ENCODE measurements at regions not wholly inside any gene's neighbourhood (a gene's known extent, or its start where the extent isn't known, plus 50 kb on each side); places are given as distances from the start of the nearest gene placed in this dataset.

DNA sequence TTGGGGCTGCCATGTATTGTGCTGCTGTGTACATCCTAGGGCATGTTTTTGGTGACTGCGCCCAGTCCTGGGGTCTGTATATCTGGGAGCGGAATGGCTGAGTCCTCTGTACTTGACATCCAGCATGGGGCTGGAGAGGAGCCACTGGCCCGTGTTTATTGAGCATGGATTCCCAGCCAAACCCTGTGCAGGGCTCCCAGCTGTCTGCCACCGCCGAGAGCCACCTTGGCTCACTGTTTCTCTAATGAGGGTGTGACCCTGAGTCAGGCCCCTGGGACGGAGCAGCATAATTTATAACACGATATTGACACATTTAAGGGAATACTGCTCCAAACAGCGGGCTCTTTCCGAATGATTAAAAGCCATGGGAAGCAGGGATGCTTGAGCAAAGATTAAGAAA, 211.5 kb upstream of the PWP1 start:
- no peak overlapping the region for H3K4me3 ChIP-seq (ENCODE audit: low read depth, low read length)
- TF ChIP-seq, protein P1, sequence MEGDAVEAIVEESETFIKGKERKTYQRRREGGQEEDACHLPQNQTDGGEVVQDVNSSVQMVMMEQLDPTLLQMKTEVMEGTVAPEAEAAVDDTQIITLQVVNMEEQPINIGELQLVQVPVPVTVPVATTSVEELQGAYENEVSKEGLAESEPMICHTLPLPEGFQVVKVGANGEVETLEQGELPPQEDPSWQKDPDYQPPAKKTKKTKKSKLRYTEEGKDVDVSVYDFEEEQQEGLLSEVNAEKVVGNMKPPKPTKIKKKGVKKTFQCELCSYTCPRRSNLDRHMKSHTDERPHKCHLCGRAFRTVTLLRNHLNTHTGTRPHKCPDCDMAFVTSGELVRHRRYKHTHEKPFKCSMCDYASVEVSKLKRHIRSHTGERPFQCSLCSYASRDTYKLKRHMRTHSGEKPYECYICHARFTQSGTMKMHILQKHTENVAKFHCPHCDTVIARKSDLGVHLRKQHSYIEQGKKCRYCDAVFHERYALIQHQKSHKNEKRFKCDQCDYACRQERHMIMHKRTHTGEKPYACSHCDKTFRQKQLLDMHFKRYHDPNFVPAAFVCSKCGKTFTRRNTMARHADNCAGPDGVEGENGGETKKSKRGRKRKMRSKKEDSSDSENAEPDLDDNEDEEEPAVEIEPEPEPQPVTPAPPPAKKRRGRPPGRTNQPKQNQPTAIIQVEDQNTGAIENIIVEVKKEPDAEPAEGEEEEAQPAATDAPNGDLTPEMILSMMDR (IDR thresholded peaks at IDR 0.05; ENCODE audit: insufficient read depth, low read length), result no peak
- DNase-seq (ENCODE audit: low read depth), result no peak

DNA sequence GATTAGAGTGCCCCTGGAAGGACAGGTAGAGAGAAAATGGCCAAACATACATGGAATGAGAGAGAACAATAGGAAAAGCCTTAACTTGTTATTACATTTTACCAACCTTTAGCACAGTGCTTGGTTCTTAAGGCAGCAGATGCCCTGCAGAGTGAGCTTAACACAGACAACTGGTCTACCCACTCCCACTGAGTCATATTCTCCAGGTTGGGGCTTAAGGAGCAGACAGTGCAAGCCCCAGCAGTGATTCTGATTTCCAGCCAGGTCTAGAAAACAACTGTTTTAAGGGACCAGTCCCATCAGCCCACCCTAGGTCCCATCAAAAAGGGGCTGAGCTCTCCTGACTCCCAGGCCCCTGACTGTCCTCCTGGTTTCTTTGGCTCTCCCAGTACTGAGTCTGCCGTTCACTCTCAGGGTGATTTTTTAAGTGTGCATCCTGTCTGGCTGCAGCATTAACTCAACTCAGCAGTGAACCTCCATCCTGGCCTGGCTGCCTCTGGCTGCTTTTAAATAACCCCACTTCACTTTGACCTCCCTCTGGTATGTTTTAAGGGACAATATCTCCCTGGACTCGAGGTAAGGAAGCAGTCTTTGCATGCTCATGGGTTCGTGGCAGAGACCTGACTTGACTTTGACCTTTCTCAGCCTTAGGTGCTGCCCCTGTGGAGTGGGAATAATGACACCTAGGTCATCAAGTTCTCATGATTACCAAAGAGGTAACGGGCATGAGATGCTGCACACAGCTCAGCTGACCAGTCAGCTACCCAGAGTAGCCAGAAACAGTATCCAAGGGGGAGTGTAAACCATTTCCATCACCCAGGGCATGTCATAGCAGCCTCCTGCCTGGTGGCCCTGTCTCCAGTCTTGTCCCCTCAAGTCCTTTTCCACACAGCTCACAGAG, 210.7 kb upstream of the PWP1 start:
- TF ChIP-seq, protein P1 (IDR thresholded peaks at IDR 0.05; ENCODE audit: insufficient read depth, low read length), result no peak
- no peak for DNase-seq (ENCODE audit: low read depth)
- H3K4me3 ChIP-seq (ENCODE audit: low read depth, low read length), result no peak overlapping the region

DNA sequence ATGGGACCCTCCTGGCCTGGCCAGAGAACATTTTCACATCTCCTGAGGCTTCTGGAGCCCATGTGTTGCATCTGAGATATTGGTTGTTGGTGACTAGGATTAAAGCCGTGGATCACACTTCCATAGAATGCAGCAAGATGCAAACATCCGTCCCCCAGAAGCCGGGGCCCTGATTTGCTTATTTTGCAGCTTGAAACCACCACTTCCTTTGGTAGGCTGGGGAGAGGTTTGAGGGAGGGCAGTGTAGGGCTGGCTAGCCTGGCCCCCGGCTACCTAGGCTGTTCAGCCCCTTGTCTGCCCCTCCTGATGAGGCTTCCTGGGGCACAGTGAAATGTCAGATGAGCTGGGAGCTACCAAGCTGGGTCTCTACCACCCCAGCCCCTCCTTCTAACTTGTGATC, 209.7 kb upstream of the PWP1 start:
- H3K4me3 ChIP-seq (ENCODE audit: low read depth, low read length), result no peak overlapping the region
- TF ChIP-seq, protein P1 (IDR thresholded peaks at IDR 0.05; ENCODE audit: insufficient read depth, low read length), result no peak
- DNase-seq (ENCODE audit: low read depth), result no peak

DNA sequence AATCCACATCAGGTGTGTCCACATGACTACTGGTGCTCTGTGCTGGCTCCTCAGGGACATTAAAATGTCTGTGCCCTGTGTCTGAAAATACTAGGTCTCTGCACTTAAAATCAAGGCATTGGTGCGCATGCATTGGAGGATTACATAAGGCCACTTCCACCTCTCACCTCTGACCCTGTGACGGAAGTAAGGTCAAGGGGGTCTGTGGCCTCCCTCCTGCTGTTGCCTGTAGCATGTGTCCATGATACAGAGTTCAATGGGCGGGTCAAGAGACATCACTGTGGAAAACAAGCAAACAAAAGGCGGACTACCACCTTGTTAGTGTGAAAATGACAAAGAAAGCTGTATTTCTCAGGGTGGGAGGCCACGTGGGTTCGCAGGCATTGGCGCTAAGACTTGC, 208.6 kb upstream of the PWP1 start:
- H3K4me3 ChIP-seq (ENCODE audit: low read depth, low read length), result no peak overlapping the region
- TF ChIP-seq, protein P1 (IDR thresholded peaks at IDR 0.05; ENCODE audit: insufficient read depth, low read length), result no peak
- no peak for DNase-seq (ENCODE audit: low read depth)

DNA sequence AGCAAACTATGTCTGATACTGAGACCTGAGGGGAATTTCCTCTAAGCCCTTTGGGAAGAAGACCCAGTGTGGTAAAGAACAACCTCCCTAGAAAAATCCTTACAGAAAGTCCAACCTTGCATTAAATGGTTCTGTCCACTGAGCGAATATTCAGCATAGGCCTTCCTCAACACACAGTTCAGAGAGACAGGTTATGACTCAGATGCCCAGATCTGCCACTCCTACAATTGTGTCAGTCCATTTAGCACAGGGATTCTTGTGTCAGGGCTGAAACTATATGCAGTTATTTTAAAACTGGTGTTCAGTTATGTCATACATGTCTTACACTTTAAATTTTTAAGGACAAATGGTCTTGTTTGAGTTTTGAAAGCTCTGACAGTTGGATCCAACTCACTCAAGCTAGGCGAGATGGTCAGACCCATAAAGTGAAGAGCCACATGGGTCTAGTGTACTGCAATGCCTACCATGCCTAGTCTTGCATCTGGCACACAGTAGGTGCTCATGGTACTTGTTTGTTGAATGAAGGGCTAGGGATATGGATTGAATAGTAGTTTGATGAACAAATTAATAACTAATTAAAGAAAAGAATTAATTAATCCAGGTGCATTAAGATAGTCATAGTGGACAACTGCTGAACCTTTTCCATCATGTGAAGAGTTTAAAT, 207.5 kb upstream of the PWP1 start:
- TF ChIP-seq, protein P1 (IDR thresholded peaks at IDR 0.05; ENCODE audit: insufficient read depth, low read length), result no peak

DNA sequence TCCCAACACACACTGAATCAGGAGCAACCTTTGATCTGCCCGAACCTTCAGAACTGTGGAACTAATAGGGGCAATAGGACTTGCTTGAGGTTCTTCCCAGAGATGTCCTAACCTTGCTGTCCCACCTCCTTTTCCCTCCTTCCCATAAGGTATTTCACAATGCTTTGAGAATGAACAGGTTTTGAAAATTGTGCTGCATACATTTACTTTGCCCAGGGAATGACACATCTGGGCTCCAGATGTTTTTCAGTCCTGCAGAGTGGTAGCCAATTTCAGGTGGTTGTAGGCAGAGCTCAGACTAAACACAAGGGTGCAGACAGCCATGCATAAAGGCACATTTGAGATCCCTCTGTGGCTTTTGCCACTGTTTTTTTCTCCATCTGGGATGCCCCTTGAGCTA, 206.7 kb upstream of the PWP1 start:
- no peak overlapping the region for H3K4me3 ChIP-seq (ENCODE audit: low read depth, low read length)
- peak; percentile 57 for DNase-seq (ENCODE audit: low read depth)
- TF ChIP-seq, protein P1 (IDR thresholded peaks at IDR 0.05; ENCODE audit: insufficient read depth, low read length), result no peak

More for the DNA sequence above, 207.5 kb upstream of the PWP1 start:
- H3K4me3 ChIP-seq (ENCODE audit: low read depth, low read length), result no peak overlapping the region
- peak; percentile 10 for DNase-seq (ENCODE audit: low read depth)
